ENCODE measurements at regions not wholly inside any gene's neighbourhood (a gene's known extent, or its start where the extent isn't known, plus 50 kb on each side); places are given as distances from the start of the nearest gene placed in this dataset.
"Not testable (repeated sequence)": the region's sequence is repeated elsewhere in the genome, so short reads cannot be mapped to it uniquely, and the experiment has no call there.

DNA sequence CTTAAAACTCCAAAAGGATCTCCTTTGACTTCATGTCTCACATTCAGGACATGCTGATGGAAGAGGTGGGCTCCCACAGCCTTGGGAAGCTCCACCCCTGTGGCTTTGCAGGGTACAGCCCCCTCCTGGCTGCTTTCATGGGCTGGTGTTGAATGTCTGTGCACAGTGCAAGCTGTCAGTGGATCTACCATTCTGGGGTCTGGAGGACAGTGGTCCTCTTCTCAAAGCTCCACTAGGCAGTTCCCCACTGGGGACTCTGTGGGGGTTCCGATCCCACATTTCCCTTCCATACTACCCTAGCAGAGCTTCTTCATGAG, 150.2 kb upstream of the FBXL17 start:
- TF ChIP-seq, protein P1, sequence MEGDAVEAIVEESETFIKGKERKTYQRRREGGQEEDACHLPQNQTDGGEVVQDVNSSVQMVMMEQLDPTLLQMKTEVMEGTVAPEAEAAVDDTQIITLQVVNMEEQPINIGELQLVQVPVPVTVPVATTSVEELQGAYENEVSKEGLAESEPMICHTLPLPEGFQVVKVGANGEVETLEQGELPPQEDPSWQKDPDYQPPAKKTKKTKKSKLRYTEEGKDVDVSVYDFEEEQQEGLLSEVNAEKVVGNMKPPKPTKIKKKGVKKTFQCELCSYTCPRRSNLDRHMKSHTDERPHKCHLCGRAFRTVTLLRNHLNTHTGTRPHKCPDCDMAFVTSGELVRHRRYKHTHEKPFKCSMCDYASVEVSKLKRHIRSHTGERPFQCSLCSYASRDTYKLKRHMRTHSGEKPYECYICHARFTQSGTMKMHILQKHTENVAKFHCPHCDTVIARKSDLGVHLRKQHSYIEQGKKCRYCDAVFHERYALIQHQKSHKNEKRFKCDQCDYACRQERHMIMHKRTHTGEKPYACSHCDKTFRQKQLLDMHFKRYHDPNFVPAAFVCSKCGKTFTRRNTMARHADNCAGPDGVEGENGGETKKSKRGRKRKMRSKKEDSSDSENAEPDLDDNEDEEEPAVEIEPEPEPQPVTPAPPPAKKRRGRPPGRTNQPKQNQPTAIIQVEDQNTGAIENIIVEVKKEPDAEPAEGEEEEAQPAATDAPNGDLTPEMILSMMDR (conservative IDR thresholded peaks at IDR 0.05; ENCODE audit: low read depth in 2 of 2), result not testable (repeated sequence)
- not testable (repeated sequence) for TF ChIP-seq EZH2phosphoT487 (IDR thresholded peaks at IDR 0.05; ENCODE audit: unreplicated experiment); EZH2 (IDR thresholded peaks at IDR 0.05; ENCODE audit: low read depth, unreplicated experiment); POLR2AphosphoS5 (IDR thresholded peaks at IDR 0.05; ENCODE audit: low read depth)
- TF ChIP-seq, protein P2, sequence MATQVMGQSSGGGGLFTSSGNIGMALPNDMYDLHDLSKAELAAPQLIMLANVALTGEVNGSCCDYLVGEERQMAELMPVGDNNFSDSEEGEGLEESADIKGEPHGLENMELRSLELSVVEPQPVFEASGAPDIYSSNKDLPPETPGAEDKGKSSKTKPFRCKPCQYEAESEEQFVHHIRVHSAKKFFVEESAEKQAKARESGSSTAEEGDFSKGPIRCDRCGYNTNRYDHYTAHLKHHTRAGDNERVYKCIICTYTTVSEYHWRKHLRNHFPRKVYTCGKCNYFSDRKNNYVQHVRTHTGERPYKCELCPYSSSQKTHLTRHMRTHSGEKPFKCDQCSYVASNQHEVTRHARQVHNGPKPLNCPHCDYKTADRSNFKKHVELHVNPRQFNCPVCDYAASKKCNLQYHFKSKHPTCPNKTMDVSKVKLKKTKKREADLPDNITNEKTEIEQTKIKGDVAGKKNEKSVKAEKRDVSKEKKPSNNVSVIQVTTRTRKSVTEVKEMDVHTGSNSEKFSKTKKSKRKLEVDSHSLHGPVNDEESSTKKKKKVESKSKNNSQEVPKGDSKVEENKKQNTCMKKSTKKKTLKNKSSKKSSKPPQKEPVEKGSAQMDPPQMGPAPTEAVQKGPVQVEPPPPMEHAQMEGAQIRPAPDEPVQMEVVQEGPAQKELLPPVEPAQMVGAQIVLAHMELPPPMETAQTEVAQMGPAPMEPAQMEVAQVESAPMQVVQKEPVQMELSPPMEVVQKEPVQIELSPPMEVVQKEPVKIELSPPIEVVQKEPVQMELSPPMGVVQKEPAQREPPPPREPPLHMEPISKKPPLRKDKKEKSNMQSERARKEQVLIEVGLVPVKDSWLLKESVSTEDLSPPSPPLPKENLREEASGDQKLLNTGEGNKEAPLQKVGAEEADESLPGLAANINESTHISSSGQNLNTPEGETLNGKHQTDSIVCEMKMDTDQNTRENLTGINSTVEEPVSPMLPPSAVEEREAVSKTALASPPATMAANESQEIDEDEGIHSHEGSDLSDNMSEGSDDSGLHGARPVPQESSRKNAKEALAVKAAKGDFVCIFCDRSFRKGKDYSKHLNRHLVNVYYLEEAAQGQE (IDR thresholded peaks at IDR 0.05; ENCODE audit: unreplicated experiment), result not testable (repeated sequence)

All from GM23338 (cell line).